Epithelial cell of proximal tubule (primary cell): ENCODE measurements at regions not wholly inside any gene's neighbourhood (a gene's known extent, or its start where the extent isn't known, plus 50 kb on each side); places are given as distances from the start of the nearest gene placed in this dataset.

Source experiments
- DNase-seq: peaks from one replicate; pipeline ENCODE4 v3.0.0-alpha.2; 2011; ENCODE audit warnings: low read depth
- H3K4me3 ChIP-seq: 2 replicates; pipeline ENCODE4 v1.5.1; 2011; ENCODE audit warnings: low read depth, mild to moderate bottlenecking, low read length
- CTCF ChIP-seq: conservative IDR thresholded peaks from 2 replicates; pipeline ENCODE4 v1.5.1; 2012; ENCODE audit warnings: low read depth, mild to moderate bottlenecking, low read length

DNA sequence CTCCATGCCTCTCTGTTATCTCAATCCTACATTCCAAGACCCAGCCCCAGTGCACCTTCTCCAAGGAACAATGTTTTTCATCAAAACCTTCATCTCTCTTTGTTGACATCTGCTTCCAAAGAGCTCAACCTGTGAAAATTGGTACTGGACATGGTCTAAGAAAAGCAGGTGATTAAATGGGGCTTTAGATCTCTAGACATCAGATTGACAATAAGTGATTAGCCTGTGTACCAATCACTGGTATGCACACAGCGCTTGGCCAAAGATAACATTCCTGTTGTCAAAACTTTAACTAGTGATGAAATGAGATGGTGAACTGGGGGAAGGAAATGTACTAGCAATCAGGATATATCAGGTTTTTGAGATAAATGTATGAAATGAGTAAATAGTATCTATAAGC is 183.3 kb downstream of the TDRD15 start:
- H3K4me3 ChIP-seq, result no peak overlapping the region
- DNase-seq, result no peak
- TF ChIP-seq CTCF, result no peak

DNA sequence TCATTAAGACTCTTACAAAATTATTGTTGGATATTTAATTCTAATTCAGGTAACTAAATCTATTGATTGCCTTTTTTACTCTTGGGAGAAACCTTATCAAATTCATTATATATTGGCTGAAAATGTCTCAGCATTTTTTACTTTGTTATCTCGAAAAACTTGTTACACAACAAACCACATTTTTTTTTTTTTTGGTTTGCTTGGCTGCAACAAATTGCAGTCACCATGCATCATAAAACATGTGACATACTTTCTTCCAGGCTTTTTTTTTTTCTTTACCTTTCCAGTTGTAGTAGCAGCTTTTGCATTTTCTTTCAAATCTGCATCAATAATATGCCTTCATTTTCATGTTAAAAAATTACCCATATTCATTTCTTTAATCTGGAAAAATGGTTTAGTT is 186.7 kb downstream of the TDRD15 start:
- TF ChIP-seq CTCF, result no peak
- no peak for DNase-seq

DNA sequence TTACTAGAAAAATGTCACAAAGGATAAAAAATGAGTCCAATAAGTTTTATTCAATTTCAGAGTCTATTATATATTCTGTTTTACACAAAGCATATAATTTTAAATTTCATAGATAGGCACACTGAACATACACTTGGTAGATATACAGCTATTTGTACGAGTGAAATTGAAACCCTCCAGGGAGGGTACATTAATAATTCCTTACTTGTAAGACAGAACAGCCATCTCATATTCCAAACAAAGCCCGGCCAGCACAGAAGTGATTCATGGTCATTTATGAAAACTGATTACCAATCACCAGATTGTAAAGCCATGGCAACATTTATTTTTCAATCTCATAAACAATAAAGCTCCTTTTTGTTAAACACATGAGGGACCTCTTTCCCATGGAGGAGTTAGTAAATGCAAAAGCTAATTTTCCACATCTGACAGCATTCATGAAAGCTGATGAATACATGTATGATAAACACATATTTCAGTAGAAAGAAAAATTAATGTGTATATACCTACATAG is 190.6 kb downstream of the TDRD15 start:
- H3K4me3 ChIP-seq, result no peak overlapping the region
- TF ChIP-seq CTCF, result no peak
- DNase-seq, result no peak

More for the DNA sequence above, 186.7 kb downstream of the TDRD15 start:
- H3K4me3 ChIP-seq, result no peak overlapping the region

DNA sequence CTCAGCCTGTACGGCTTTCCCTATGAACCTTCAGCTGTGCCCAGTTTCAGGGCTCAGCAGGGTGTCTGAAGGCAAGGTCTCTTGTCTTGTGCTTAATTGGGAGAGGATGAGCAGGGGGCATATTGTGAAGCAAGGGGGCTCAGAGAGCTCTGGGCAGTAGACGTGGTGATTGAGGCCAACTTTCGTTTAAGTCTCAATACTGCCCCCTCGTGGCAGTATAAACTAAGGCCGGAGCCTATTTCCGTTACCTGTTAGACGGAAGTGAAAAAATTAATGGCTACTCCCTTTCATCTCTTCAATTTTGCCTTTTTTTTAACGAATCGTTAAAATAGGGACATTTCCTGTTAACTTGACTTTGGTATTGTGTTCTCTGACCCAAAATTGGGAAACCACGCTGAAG is 193.4 kb downstream of the TDRD15 start:
- peak; percentile 70 for TF ChIP-seq CTCF
- no peak overlapping the region for H3K4me3 ChIP-seq
- no peak for DNase-seq

DNA sequence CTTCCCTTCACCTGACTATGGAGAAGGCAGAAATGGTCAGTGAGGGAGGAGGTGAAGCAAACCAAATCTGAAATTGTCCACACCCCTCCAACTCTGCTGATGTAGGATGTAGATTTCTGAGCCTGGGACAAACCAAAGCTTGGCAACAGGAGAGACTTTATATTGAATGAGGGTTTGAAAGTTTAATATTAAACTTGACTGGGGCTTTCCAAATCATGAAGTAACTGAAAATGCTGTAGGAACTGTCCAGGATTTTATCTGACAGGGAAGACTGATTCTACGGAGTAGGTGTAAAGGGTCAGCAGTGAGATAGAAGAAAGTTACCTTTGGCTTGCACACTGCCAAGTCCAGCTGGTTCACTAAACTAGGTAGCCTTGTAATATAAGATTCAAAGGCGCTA is 194.5 kb downstream of the TDRD15 start:
- no peak for TF ChIP-seq CTCF
- no peak overlapping the region for H3K4me3 ChIP-seq
- DNase-seq, result no peak

- TF ChIP-seq CTCF, result peak; percentile 25
- DNase-seq, result no peak
- no peak overlapping the region for H3K4me3 ChIP-seq
Observed at GRCh38 chr2:21326152-21326551, 202.4 kb downstream of the TDRD15 start.

GRCh38 chr2:21328177-21328576 is 204.4 kb downstream of the TDRD15 start:
- no peak for TF ChIP-seq CTCF
- DNase-seq, result no peak
- no peak overlapping the region for H3K4me3 ChIP-seq
